Keratinocyte (primary cell): ENCODE measurements at regions not wholly inside any gene's neighbourhood (a gene's known extent, or its start where the extent isn't known, plus 50 kb on each side); places are given as distances from the start of the nearest gene placed in this dataset.

Experiments
- DNase-seq: peaks from one replicate; pipeline ENCODE4 v3.0.0-alpha.2; 2011; ENCODE audit warnings: low read depth, missing footprints, low spot score
- FAIRE-seq: peaks from 2 replicates; lab custom pipeline; 2011; peaks lifted over from hg19 to GRCh38; lab: Jason Lieb, UNC
- H2AFZ ChIP-seq: 2 replicates; pipeline ENCODE4 v1.6.0; 2012; ENCODE audit warnings: low read length, control low read depth, inconsistent platforms; ENCODE audit not compliant: control insufficient read depth
- H3K27ac ChIP-seq: 2 replicates; pipeline ENCODE4 v1.5.1; 2011; ENCODE audit warnings: low read length; ENCODE audit not compliant: control insufficient read depth, insufficient read depth
- H3K27me3 ChIP-seq: 3 replicates; pipeline ENCODE4 v1.6.0; 2011; ENCODE audit warnings: low read length; ENCODE audit not compliant: control insufficient read depth, insufficient read depth; ENCODE audit errors: extremely low read depth
- H3K36me3 ChIP-seq, 2 experiments: 2 replicates in 1 of 2; 3 replicates in 1 of 2; pipeline ENCODE4 v1.5.1; 2011; ENCODE audit warnings: low read length in 2 of 2, mild to moderate bottlenecking in 1 of 2; ENCODE audit not compliant: control insufficient read depth in 2 of 2, insufficient read depth in 2 of 2; ENCODE audit errors: extremely low read depth in 1 of 2
- H3K4me1 ChIP-seq: 3 replicates; pipeline ENCODE4 v1.5.1; 2011; ENCODE audit warnings: low read length; ENCODE audit not compliant: control insufficient read depth, insufficient read depth; ENCODE audit errors: extremely low read depth
- H3K4me2 ChIP-seq: 3 replicates; pipeline ENCODE4 v1.6.0; 2011; ENCODE audit warnings: low read depth, low read length; ENCODE audit not compliant: control insufficient read depth, insufficient read depth; ENCODE audit errors: extremely low read depth
- H3K4me3 ChIP-seq, 3 experiments: fragments of 200-600 bp in 1 of 3; sonication (generic) in 1 of 3; 2 replicates in 2 of 3; 3 replicates in 1 of 3; pipeline ENCODE4 v1.5.1; 2011 to 2016; ENCODE audit warnings: low read length in 3 of 3, mild to moderate bottlenecking in 3 of 3, control low read depth in 2 of 3, inconsistent platforms in 1 of 3, low read depth in 1 of 3, mixed read lengths in 1 of 3, mixed run types in 1 of 3, moderate library complexity in 1 of 3; ENCODE audit not compliant: control insufficient read depth in 2 of 3, insufficient read depth in 2 of 3; ENCODE audit errors: extremely low read depth in 1 of 3
- H3K79me2 ChIP-seq: 2 replicates; pipeline ENCODE4 v1.6.0; 2012; ENCODE audit warnings: low read length; ENCODE audit not compliant: control insufficient read depth, insufficient read depth
- H3K9ac ChIP-seq: 3 replicates; pipeline ENCODE4 v1.6.0; 2011; ENCODE audit warnings: low read length; ENCODE audit not compliant: control insufficient read depth, insufficient read depth; ENCODE audit errors: extremely low read depth
- H3K9me1 ChIP-seq: 3 replicates; pipeline ENCODE4 v1.6.0; 2011; ENCODE audit warnings: low read length; ENCODE audit not compliant: control insufficient read depth, insufficient read depth; ENCODE audit errors: extremely low read depth
- H3K9me3 ChIP-seq: 2 replicates; pipeline ENCODE4 v1.5.1; 2012; ENCODE audit warnings: low read depth, low read length; ENCODE audit not compliant: control insufficient read depth
- H4K20me1 ChIP-seq: 3 replicates; pipeline ENCODE4 v1.6.0; 2011; ENCODE audit warnings: low read length; ENCODE audit not compliant: control insufficient read depth, insufficient read depth; ENCODE audit errors: extremely low read depth
- CTCF ChIP-seq, 3 experiments: IDR thresholded peaks in 1 of 3; conservative IDR thresholded peaks in 1 of 3; optimal IDR thresholded peaks in 1 of 3; 2 replicates in 2 of 3; 3 replicates in 1 of 3; pipeline versions ENCODE3 to v1.5.1; 2011; ENCODE audit warnings: low read length in 3 of 3, mild to moderate bottlenecking in 3 of 3, moderate library complexity in 2 of 3, control low read depth in 1 of 3, inconsistent platforms in 1 of 3; ENCODE audit not compliant: insufficient read depth in 2 of 3; ENCODE audit errors: extremely low read depth in 1 of 3
- EZH2 ChIP-seq: IDR thresholded peaks from one replicate; pipeline ENCODE4 v1.6.1; 2012; ENCODE audit warnings: inconsistent platforms, mild to moderate bottlenecking, low read length, moderate library complexity
- dilution Hi-C: fragments of 300-500 bp; cut with MboI; formaldehyde crosslinking; loops from one replicate; pipeline ENCODE4 v1.7.0; 2020; ENCODE audit warnings: low sequenced_read_pairs; ENCODE audit not compliant: extremely low pct_ligation_motif_present

- no peaks in the 10 kb centered on the region for H4K20me1 ChIP-seq
- dilution Hi-C loops, result no loop called here
- DNase-seq (no peak), FAIRE-seq (no peak)
- no peaks in the 10 kb centered on the region for H3K79me2 ChIP-seq
- no peaks in the 10 kb centered on the region for H3K9me3 ChIP-seq
- H3K9me1 ChIP-seq, result no peaks in the 10 kb centered on the region
- H3K4me1 ChIP-seq, result no peaks in the 10 kb centered on the region
- no peak overlapping the region for H3K9ac ChIP-seq
- TF ChIP-seq CTCF (optimal IDR thresholded peaks at IDR 0.05 in 1 of 3, IDR thresholded peaks at IDR 0.05 in 1 of 3, conservative IDR thresholded peaks at IDR 0.05 in 1 of 3; ENCODE audit: extremely low read depth in 1 of 3, insufficient read depth in 2 of 3, low read length in 3 of 3), result no peak
- no peak for TF ChIP-seq EZH2
- no peak overlapping the region for H3K4me3 ChIP-seq
- H3K27me3 ChIP-seq, result no peaks in the 10 kb centered on the region
- no peak overlapping the region for H3K4me2 ChIP-seq
- no peaks in the 10 kb centered on the region for H3K36me3 ChIP-seq
- no peak overlapping the region for H2AFZ ChIP-seq
- H3K27ac ChIP-seq, result no peak overlapping the region
Observed at GRCh38 chr13:73827434-73827833, 306.8 kb downstream of the KLF12 start.

GRCh38 chr13:73825143-73825542 is 309.1 kb downstream of the KLF12 start:
- Histone ChIP-seq H4K20me1 (no peaks in the 10 kb centered on the region), H3K4me1 (no peaks in the 10 kb centered on the region), H3K9ac (no peak overlapping the region), H3K79me2 (no peaks in the 10 kb centered on the region), H3K27me3 (no peaks in the 10 kb centered on the region), H3K4me3 (no peak overlapping the region), H2AFZ (no peak overlapping the region), H3K4me2 (no peak overlapping the region), H3K9me1 (no peaks in the 10 kb centered on the region), H3K9me3 (no peaks in the 10 kb centered on the region), H3K36me3 (no peaks in the 10 kb centered on the region), H3K27ac (no peak overlapping the region)
- DNase-seq, result no peak
- TF ChIP-seq EZH2, result no peak
- no peak for TF ChIP-seq CTCF (optimal IDR thresholded peaks at IDR 0.05 in 1 of 3, IDR thresholded peaks at IDR 0.05 in 1 of 3, conservative IDR thresholded peaks at IDR 0.05 in 1 of 3; ENCODE audit: extremely low read depth in 1 of 3, insufficient read depth in 2 of 3, low read length in 3 of 3)
- dilution Hi-C loops, result no loop called here
- FAIRE-seq, result no peak
